ENCODE measurements at regions not wholly inside any gene's neighbourhood (a gene's known extent, or its start where the extent isn't known, plus 50 kb on each side); places are given as distances from the start of the nearest gene placed in this dataset.

DNA sequence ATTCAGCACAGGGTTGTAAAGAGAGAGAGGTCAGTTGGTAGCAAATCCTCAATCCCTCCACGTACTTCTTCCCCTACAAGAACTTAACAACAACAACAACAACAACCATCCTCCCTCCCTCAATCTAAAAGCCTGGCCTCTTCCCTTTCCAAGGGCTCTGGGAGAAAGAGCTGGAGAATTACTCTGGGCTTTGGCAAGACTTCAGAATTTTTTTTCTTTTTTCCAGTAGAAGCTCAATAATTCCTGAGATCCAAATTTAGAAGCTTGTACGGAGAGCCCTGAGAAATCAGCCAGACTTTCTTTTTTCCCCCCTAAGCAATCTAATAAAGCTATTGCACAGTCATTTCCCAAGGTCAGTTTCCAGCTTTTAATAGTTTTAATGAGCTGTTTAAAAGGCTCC, 95.8 kb upstream of the CACNA2D3 start:
- Histone ChIP-seq H3K27me3 (ENCODE audit: low read depth) (peaks cover 7% of the 10 kb centered on the region), H3K27ac (replicated peaks) (peak overlapping the region; percentile 55)

DNA sequence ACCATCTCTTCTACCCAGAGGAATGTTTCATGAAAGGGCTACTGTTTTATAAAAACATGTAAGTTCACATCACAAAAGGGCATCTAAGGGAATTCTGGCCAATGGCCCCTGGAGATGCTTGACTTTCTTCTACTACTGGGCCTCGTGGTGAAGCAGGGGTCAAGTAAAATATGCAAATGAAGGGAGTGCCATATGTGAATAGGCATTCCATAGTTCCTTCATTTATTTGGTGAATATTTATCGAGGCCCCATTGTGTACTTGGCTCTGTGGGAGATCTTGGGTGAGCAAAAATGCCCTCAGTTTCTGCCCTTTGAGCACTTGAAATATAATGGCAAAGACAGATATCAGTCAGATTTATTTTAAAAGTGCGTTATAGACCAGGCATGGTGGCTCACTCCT, 101.3 kb upstream of the CACNA2D3 start:
- H3K36me3 ChIP-seq = no peaks in the 10 kb centered on the region
- TF ChIP-seq, protein P1, sequence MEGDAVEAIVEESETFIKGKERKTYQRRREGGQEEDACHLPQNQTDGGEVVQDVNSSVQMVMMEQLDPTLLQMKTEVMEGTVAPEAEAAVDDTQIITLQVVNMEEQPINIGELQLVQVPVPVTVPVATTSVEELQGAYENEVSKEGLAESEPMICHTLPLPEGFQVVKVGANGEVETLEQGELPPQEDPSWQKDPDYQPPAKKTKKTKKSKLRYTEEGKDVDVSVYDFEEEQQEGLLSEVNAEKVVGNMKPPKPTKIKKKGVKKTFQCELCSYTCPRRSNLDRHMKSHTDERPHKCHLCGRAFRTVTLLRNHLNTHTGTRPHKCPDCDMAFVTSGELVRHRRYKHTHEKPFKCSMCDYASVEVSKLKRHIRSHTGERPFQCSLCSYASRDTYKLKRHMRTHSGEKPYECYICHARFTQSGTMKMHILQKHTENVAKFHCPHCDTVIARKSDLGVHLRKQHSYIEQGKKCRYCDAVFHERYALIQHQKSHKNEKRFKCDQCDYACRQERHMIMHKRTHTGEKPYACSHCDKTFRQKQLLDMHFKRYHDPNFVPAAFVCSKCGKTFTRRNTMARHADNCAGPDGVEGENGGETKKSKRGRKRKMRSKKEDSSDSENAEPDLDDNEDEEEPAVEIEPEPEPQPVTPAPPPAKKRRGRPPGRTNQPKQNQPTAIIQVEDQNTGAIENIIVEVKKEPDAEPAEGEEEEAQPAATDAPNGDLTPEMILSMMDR (IDR thresholded peaks at IDR 0.05; ENCODE audit: borderline replicate concordance) = no peak
- H3K27me3 ChIP-seq (ENCODE audit: low read depth) = peaks cover 10% of the 10 kb centered on the region
- H3K4me1 ChIP-seq = no peaks in the 10 kb centered on the region
- peaks cover 19% of the 10 kb centered on the region for H3K9me3 ChIP-seq (replicated peaks)
- DNase-seq = no peak
- H3K27ac ChIP-seq (replicated peaks) = no peak overlapping the region
- intact Hi-C loops (cut with micrococcal nuclease) = no loop called here
- H3K4me3 ChIP-seq = no peak overlapping the region

More for the DNA sequence above, 95.8 kb upstream of the CACNA2D3 start:
- no peaks in the 10 kb centered on the region for H3K36me3 ChIP-seq
- H3K9me3 ChIP-seq (replicated peaks) = no peaks in the 10 kb centered on the region
- intact Hi-C loops (cut with micrococcal nuclease) = no loop called here
- H3K4me1 ChIP-seq = no peaks in the 10 kb centered on the region
- TF ChIP-seq, protein P1 (IDR thresholded peaks at IDR 0.05; ENCODE audit: borderline replicate concordance) = no peak
- no peak overlapping the region for H3K4me3 ChIP-seq
- DNase-seq = no peak

DNA sequence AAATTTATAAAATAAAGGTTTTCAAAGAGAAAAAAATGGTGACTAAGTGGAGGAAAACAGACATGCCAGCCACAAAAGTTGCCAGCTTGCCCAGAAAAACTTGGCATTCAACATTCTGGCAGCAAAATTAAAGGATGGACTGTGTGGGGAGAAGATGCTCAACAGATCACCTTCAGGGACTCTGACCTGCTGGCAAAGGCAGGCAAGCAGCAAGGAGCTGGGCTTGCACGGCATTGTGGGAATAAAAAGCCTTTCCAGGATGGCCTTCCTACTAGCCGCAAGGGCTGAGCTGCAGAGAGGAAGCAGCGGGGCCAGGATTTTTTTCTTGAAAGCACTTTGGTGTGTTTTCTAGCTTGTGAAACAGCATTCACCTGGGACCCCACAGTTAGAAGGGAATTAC, 101.9 kb upstream of the CACNA2D3 start:
- intact Hi-C loops (cut with micrococcal nuclease) = no loop called here
- Histone ChIP-seq H3K9me3 (replicated peaks) (peaks cover 19% of the 10 kb centered on the region), H3K4me1 (no peaks in the 10 kb centered on the region), H3K36me3 (no peaks in the 10 kb centered on the region), H3K4me3 (no peak overlapping the region), H3K27me3 (ENCODE audit: low read depth) (peaks cover 11% of the 10 kb centered on the region), H3K27ac (replicated peaks) (no peak overlapping the region)
- no peak for DNase-seq
- TF ChIP-seq, protein P1 (IDR thresholded peaks at IDR 0.05; ENCODE audit: borderline replicate concordance) = no peak

DNA sequence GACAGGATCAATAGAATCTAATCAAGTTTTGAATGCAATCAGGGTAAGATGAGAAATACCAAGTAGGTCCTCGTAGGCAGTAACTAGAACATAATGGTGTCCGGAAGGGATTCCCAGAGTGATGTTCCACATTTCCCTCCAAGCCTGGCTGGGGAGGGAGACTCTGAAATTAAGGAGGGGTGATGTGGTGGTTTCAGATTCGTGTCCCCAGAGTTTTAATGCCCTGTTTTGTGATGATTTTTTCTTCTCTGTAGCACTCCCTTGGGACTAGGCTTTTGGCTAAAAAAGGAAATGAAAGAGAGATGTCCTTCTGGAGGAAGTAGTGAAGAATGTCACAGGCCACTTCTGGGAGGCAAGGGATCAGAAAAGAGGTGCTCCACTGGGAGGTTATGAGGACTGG, 108.3 kb upstream of the CACNA2D3 start:
- intact Hi-C loops (cut with micrococcal nuclease) = no loop called here
- Histone ChIP-seq H3K9me3 (replicated peaks) (peaks cover 12% of the 10 kb centered on the region), H3K36me3 (no peaks in the 10 kb centered on the region), H3K27ac (replicated peaks) (peak overlapping the region; percentile 1), H3K4me3 (no peak overlapping the region), H3K27me3 (ENCODE audit: low read depth) (peaks cover 26% of the 10 kb centered on the region), H3K4me1 (no peaks in the 10 kb centered on the region)
- DNase-seq = no peak
- TF ChIP-seq, protein P1 (IDR thresholded peaks at IDR 0.05; ENCODE audit: borderline replicate concordance) = no peak

DNA sequence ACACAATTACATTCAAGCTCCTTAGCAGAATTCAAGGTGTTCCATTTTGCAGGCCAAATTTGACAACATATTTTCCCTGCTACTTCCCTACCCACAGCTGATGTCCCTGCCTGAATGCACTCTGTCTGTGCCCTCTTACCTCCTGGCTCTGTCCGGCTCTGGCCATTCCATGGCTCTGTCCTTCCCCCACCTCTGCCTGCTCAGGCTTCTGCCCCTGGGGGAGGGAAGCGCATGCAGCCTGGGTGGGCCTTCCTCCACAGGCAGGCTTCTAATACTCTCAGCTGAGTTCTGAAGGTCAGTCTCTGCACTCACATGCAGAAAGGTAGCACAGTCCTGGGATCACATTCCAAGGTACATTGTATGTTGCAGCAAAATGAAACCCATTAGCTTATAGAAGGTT, 113.6 kb upstream of the CACNA2D3 start:
- TF ChIP-seq, protein P1 (IDR thresholded peaks at IDR 0.05; ENCODE audit: borderline replicate concordance) = no peak
- H3K27ac ChIP-seq (replicated peaks) = no peak overlapping the region
- no peaks in the 10 kb centered on the region for H3K4me1 ChIP-seq
- H3K9me3 ChIP-seq (replicated peaks) = no peaks in the 10 kb centered on the region
- H3K27me3 ChIP-seq (ENCODE audit: low read depth) = peaks cover 22% of the 10 kb centered on the region
- intact Hi-C loops (cut with micrococcal nuclease) = no loop called here
- no peak for DNase-seq
- no peak overlapping the region for H3K4me3 ChIP-seq
- no peaks in the 10 kb centered on the region for H3K36me3 ChIP-seq

DNA sequence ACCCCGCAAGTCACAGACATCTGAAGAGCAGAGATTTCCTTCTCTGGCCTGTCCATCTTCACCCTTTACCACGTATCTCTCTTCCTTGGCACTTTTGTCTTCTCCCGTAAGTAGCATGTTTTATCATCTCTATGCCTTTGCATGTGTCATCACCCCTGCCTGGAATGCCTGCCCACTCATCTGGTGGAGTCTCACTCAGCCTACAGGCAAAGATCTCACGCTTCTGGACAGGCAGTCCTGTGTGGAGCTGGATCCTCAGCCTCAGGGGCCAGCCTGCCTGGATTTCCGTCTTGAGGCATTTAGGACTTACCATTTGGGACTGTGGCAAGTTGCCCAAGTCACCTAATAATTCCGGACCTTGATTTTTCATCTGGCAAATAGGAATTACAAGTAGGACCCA, 114.3 kb upstream of the CACNA2D3 start:
- DNase-seq = no peak
- no peaks in the 10 kb centered on the region for H3K9me3 ChIP-seq (replicated peaks)

More for the DNA sequence above, 114.3 kb upstream of the CACNA2D3 start:
- no peak overlapping the region for H3K27ac ChIP-seq (replicated peaks)
- H3K4me1 ChIP-seq = no peaks in the 10 kb centered on the region
- H3K36me3 ChIP-seq = no peaks in the 10 kb centered on the region
- intact Hi-C loops (cut with micrococcal nuclease) = no loop called here
- no peak overlapping the region for H3K4me3 ChIP-seq
- TF ChIP-seq, protein P1 (IDR thresholded peaks at IDR 0.05; ENCODE audit: borderline replicate concordance) = no peak
- H3K27me3 ChIP-seq (ENCODE audit: low read depth) = peaks cover 22% of the 10 kb centered on the region

Data from left ventricle myocardium inferior (tissue), 1 donor.